MM.1S (cell line): ENCODE measurements at regions not wholly inside any gene's neighbourhood (a gene's known extent, or its start where the extent isn't known, plus 50 kb on each side); places are given as distances from the start of the nearest gene placed in this dataset.

ENCODE experiments used
- DNase-seq: peaks from one replicate; pipeline ENCODE4 v3.0.0-alpha.2; 2015
- H2AFZ ChIP-seq: fragments of 300-600 bp; sonication (generic); 2 replicates; pipeline ENCODE4 v1.6.0; 2016; ENCODE audit warnings: antibody characterized with exemption, low read length
- H3F3A ChIP-seq: fragments of 300-600 bp; sonication (generic); 2 replicates; pipeline ENCODE4 v1.6.1; 2016; ENCODE audit warnings: mild to moderate bottlenecking, antibody characterized with exemption, low read length, moderate library complexity, mixed read lengths; ENCODE audit not compliant: insufficient read depth
- H3K27ac ChIP-seq: fragments of 300-600 bp; sonication (generic); 2 replicates; pipeline ENCODE4 v1.5.1; 2016; ENCODE audit warnings: mild to moderate bottlenecking, low read length
- H3K27me3 ChIP-seq: fragments of 300-600 bp; sonication (generic); replicated peaks from 2 replicates; pipeline ENCODE4 v1.6.0; 2016; ENCODE audit warnings: low read length; ENCODE audit not compliant: insufficient read depth
- H3K36me3 ChIP-seq: fragments of 300-600 bp; sonication (generic); replicated peaks from 2 replicates; pipeline ENCODE4 v1.6.1; 2016; ENCODE audit warnings: mild to moderate bottlenecking, low read length, mixed read lengths; ENCODE audit not compliant: insufficient read depth
- H3K4me1 ChIP-seq: fragments of 300-600 bp; sonication (generic); 2 replicates; pipeline ENCODE4 v1.6.1; 2016; ENCODE audit warnings: low read length, mixed read lengths
- H3K4me2 ChIP-seq: fragments of 300-600 bp; sonication (generic); 2 replicates; pipeline ENCODE4 v1.6.0; 2016; ENCODE audit warnings: low read depth, low read length
- H3K4me3 ChIP-seq: fragments of 300-600 bp; sonication (generic); 2 replicates; pipeline ENCODE4 v1.5.1; 2016; ENCODE audit warnings: low read length, mixed read lengths
- H3K79me2 ChIP-seq: fragments of 300-600 bp; sonication (generic); 2 replicates; pipeline ENCODE4 v1.6.1; 2016; ENCODE audit warnings: mixed run types, low read length, mixed read lengths
- H3K9ac ChIP-seq: fragments of 300-600 bp; sonication (generic); 2 replicates; pipeline ENCODE4 v1.6.1; 2016; ENCODE audit warnings: low read length, mixed read lengths
- H3K9me2 ChIP-seq: fragments of 300-600 bp; sonication (generic); replicated peaks from 2 replicates; pipeline ENCODE4 v1.6.1; 2016; ENCODE audit warnings: mild to moderate bottlenecking, low read length, mixed read lengths; ENCODE audit not compliant: insufficient read depth
- H3K9me3 ChIP-seq: fragments of 300-600 bp; sonication (generic); replicated peaks from 2 replicates; pipeline ENCODE4 v1.6.1; 2016; ENCODE audit warnings: mild to moderate bottlenecking, low read length, mixed read lengths; ENCODE audit not compliant: insufficient read depth
- H4K20me1 ChIP-seq: fragments of 300-600 bp; sonication (generic); 2 replicates; pipeline ENCODE4 v1.6.1; 2016; ENCODE audit warnings: mild to moderate bottlenecking, low read length, moderate library complexity, mixed read lengths; ENCODE audit not compliant: insufficient read depth
- EZH2 ChIP-seq: fragments of 300-600 bp; sonication (generic); optimal IDR thresholded peaks from 2 replicates; pipeline ENCODE3; 2017; ENCODE audit warnings: low read depth, mild to moderate bottlenecking, antibody characterized with exemption, low read length, mixed read lengths
- EZH2phosphoT487 ChIP-seq: fragments of 300-600 bp; sonication (generic); IDR thresholded peaks from 2 replicates; pipeline ENCODE4 v1.6.1; 2018; ENCODE audit warnings: antibody characterized with exemption, low read length
- TF ChIP-seq, protein P1 (sequence below): fragments of 300-600 bp; sonication (generic); IDR thresholded peaks from 2 replicates; pipeline ENCODE4 v1.5.1; 2016; ENCODE audit warnings: antibody characterized with exemption, low read length, mixed read lengths

DNA sequence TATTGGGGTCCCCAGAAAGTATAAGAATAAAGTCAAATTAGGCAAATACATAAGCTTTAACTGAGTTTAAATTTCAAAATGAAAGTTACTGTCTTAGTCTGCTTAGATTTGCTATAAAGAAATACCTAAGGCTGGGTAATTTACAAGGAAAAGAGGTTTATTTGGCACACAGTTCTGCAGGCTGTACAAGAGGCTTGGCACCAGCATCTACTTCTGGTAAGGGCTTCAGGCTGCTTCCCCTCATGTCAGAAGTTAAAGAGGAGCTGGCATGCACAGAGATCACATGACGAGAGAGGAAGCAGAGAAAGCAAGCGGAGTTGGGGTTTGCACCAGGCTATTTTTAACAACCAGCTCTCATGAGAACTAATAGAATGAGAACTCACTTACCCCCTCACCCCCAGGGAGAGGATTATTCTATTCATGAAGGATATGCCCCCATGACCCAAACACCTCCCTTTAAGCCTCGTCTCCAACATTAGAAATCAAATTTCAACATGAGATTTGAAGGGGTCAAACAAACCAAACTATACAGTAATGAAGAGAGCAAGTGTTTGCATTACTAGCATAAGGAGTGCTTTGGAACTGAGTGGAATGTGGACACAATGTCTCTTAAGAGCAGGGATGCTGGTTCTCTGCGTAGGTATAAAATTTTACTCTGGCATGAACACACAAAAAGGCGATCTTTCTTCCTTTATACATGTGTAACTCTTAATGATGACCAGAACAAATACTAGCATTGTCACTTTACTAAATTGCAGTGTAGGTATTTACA, 292.8 kb upstream of the PMFBP1 start:
- Histone ChIP-seq H3K9me3 (no peaks in the 10 kb centered on the region), H4K20me1 (no peaks in the 10 kb centered on the region), H2AFZ (no peak overlapping the region), H3K79me2 (no peaks in the 10 kb centered on the region), H3K27ac (no peak overlapping the region), H3K4me2 (no peak overlapping the region), H3K9me2 (no peaks in the 10 kb centered on the region), H3K4me1 (no peaks in the 10 kb centered on the region), H3K9ac (no peak overlapping the region), H3K36me3 (no peaks in the 10 kb centered on the region), H3F3A (no peaks in the 10 kb centered on the region), H3K27me3 (no peaks in the 10 kb centered on the region), H3K4me3 (no peak overlapping the region)
- TF ChIP-seq EZH2phosphoT487 (no peak), EZH2 (no peak)
- TF ChIP-seq, protein P1, sequence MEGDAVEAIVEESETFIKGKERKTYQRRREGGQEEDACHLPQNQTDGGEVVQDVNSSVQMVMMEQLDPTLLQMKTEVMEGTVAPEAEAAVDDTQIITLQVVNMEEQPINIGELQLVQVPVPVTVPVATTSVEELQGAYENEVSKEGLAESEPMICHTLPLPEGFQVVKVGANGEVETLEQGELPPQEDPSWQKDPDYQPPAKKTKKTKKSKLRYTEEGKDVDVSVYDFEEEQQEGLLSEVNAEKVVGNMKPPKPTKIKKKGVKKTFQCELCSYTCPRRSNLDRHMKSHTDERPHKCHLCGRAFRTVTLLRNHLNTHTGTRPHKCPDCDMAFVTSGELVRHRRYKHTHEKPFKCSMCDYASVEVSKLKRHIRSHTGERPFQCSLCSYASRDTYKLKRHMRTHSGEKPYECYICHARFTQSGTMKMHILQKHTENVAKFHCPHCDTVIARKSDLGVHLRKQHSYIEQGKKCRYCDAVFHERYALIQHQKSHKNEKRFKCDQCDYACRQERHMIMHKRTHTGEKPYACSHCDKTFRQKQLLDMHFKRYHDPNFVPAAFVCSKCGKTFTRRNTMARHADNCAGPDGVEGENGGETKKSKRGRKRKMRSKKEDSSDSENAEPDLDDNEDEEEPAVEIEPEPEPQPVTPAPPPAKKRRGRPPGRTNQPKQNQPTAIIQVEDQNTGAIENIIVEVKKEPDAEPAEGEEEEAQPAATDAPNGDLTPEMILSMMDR, result no peak
- DNase-seq, result no peak

DNA sequence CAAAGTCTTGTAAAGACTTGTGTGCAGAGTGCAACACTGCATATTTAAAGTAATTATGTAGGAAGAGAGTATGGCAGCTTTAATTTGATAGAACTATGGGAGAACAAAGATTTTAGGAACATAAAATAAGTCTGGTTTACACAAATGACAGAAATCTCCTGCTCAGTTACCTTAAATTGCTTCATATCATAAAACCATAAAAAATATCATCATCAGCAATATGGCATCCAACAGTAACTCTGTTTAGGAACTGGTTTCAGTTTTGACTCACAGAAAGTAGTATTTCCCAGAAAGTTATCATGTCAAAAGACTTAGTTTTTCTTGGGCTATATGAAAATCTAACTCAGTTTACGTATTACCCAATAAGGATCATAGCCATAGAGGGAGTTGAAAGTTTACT, 292.1 kb upstream of the PMFBP1 start:
- Histone ChIP-seq H3K36me3 (no peaks in the 10 kb centered on the region), H3K9me3 (no peaks in the 10 kb centered on the region), H3K4me2 (no peak overlapping the region), H3K27me3 (no peaks in the 10 kb centered on the region), H3F3A (no peaks in the 10 kb centered on the region), H4K20me1 (no peaks in the 10 kb centered on the region), H3K4me1 (no peaks in the 10 kb centered on the region), H3K27ac (no peak overlapping the region), H3K79me2 (no peaks in the 10 kb centered on the region), H3K4me3 (no peak overlapping the region), H2AFZ (no peak overlapping the region), H3K9me2 (no peaks in the 10 kb centered on the region), H3K9ac (no peak overlapping the region)
- TF ChIP-seq EZH2, result no peak
- TF ChIP-seq, protein P1, result no peak
- TF ChIP-seq EZH2phosphoT487, result no peak
- DNase-seq, result no peak

DNA sequence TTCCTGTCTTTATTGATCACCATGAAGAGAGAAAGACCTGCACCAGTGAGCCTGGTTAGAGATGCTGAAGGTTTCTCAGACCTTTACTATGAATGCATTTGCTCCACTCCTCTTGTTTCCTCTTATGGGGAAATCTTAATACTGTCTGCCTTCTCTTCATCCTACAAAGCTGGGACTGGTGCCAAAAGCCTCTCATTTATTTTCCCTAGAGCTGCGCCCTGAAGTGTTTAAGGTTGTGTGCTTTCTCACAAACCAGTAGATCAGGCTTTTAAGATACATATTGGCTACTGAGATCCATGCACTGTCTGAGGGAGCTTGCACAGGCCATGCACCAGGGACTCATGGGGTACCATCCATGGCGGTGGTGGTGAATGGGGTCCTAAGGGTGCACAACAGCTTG, 286.1 kb upstream of the PMFBP1 start:
- H3K27ac ChIP-seq, result no peak overlapping the region
- no peaks in the 10 kb centered on the region for H3K27me3 ChIP-seq
- no peaks in the 10 kb centered on the region for H3K9me3 ChIP-seq
- H4K20me1 ChIP-seq, result no peaks in the 10 kb centered on the region
- no peaks in the 10 kb centered on the region for H3K79me2 ChIP-seq
- no peak overlapping the region for H3K4me3 ChIP-seq
- H2AFZ ChIP-seq, result no peak overlapping the region
- H3K9ac ChIP-seq, result no peak overlapping the region
- DNase-seq, result no peak
- H3K9me2 ChIP-seq, result no peaks in the 10 kb centered on the region
- no peaks in the 10 kb centered on the region for H3F3A ChIP-seq
- no peaks in the 10 kb centered on the region for H3K36me3 ChIP-seq
- TF ChIP-seq, protein P1, result no peak
- no peak for TF ChIP-seq EZH2phosphoT487
- TF ChIP-seq EZH2, result no peak
- H3K4me1 ChIP-seq, result no peaks in the 10 kb centered on the region
- no peak overlapping the region for H3K4me2 ChIP-seq
